HepG2 (cell line): ENCODE measurements at regions not wholly inside any gene's neighbourhood (a gene's known extent, or its start where the extent isn't known, plus 50 kb on each side); places are given as distances from the start of the nearest gene placed in this dataset.

Source experiments
- ATAC-seq: fragments of 200-7000 bp; cut with Tn5 transposase; 3 replicates; pipeline ENCODE4 v1.9.1; 2020; ENCODE audit warnings: mild to moderate bottlenecking, moderate library complexity
- BruUV-seq: library from RNA; stranded (reverse); fragments of 400-500 nt; replicated peaks from 2 replicates; lab custom pipeline; 2021; lab: Mats Ljungman, UMichigan
- CTCF ChIA-PET: fragments of 300-600 bp; formaldehyde crosslinking; extraction: SDS; loops from one replicate; lab custom pipeline; 2021; ENCODE audit warnings: low total read pairs, inconsistent platforms, low intra/inter-chr PET ratio; lab: Yijun Ruan, JAX
- POLR2A ChIA-PET: fragments of 350-600 bp; sonication (Branson Sonifier 250); formaldehyde crosslinking; loops from one replicate; lab custom pipeline; 2020; ENCODE audit warnings: antibody characterized with exemption, inconsistent platforms; lab: Yijun Ruan, JAX
- DNase-seq: peaks from one replicate; pipeline ENCODE4 v3.0.0-alpha.2; 2015; ENCODE audit warnings: low spot score
- FAIRE-seq: peaks from 3 replicates; lab custom pipeline; 2011; peaks lifted over from hg19 to GRCh38; lab: Jason Lieb, UNC
- H2AFZ ChIP-seq: one replicate; pipeline ENCODE4 v1.6.1; 2011; ENCODE audit warnings: low read length, inconsistent platforms
- H3K27ac ChIP-seq: fragments of 300-600 bp; 3 replicates; pipeline ENCODE4 v1.8.0; 2011; ENCODE audit warnings: mixed run types, mild to moderate bottlenecking, mixed read lengths, low read length, inconsistent platforms; ENCODE audit not compliant: insufficient read depth; ENCODE audit errors: extremely low read length
- H3K27me3 ChIP-seq, 2 experiments: fragments of 200-600 bp in 1 of 2; 2 replicates in 1 of 2; 3 replicates in 1 of 2; pipeline versions ENCODE4 v1.6.0 to v1.8.0; 2011; ENCODE audit warnings: low read length in 2 of 2, mild to moderate bottlenecking in 2 of 2, moderate library complexity in 2 of 2, inconsistent platforms in 1 of 2; ENCODE audit not compliant: insufficient read depth in 2 of 2, control insufficient read depth in 1 of 2
- H3K36me3 ChIP-seq, 2 experiments: fragments of 200-600 bp in 1 of 2; replicated peaks in 1 of 2; 2 replicates in 1 of 2; 3 replicates in 1 of 2; pipeline versions ENCODE4 v1.5.1 to v1.8.0; 2011; ENCODE audit warnings: low read length in 2 of 2, inconsistent platforms in 1 of 2; ENCODE audit not compliant: insufficient read depth in 2 of 2, control insufficient read depth in 1 of 2
- H3K4me1 ChIP-seq: 2 replicates; pipeline ENCODE4 v1.5.1; 2012; ENCODE audit warnings: low read length, inconsistent platforms; ENCODE audit not compliant: insufficient read depth
- H3K4me2 ChIP-seq: 2 replicates; pipeline ENCODE4 v1.6.0; 2011; ENCODE audit warnings: low read depth, low read length, inconsistent platforms
- H3K4me3 ChIP-seq, 3 experiments: fragments of 200-600 bp in 1 of 3; sonication (generic), shearing (Covaris generic) in 1 of 3; replicated peaks in 1 of 3; 2 replicates each; pipeline ENCODE4 v1.5.1; 2011 to 2016; ENCODE audit warnings: low read length in 3 of 3, inconsistent platforms in 2 of 3, low read depth in 2 of 3, mild to moderate bottlenecking in 2 of 3, control low read depth in 1 of 3, mixed read lengths in 1 of 3; ENCODE audit not compliant: insufficient read depth in 1 of 3
- H3K79me2 ChIP-seq: one replicate; pipeline ENCODE4 v1.6.1; 2011; ENCODE audit warnings: low read length, inconsistent platforms; ENCODE audit not compliant: insufficient read depth
- H3K9ac ChIP-seq: 2 replicates; pipeline ENCODE4 v1.6.0; 2011; ENCODE audit warnings: mild to moderate bottlenecking, low read depth, low read length, inconsistent platforms; ENCODE audit not compliant: insufficient read depth
- H3K9me3 ChIP-seq: 2 replicates; pipeline ENCODE4 v1.5.1; 2012; ENCODE audit warnings: mild to moderate bottlenecking, low read length
- H4K20me1 ChIP-seq: 2 replicates; pipeline ENCODE4 v1.6.0; 2011; ENCODE audit warnings: inconsistent platforms, mild to moderate bottlenecking, low read length, moderate library complexity; ENCODE audit not compliant: insufficient read depth
- FOXP4 ChIP-seq: sonication (generic); formaldehyde crosslinking; IDR thresholded peaks from 2 replicates; pipeline ENCODE4 v1.4.0; 2020; ENCODE audit warnings: missing genetic modification reagents
- HNRNPL ChIP-seq: fragments of 200-400 bp; formaldehyde crosslinking; IDR thresholded peaks from 2 replicates; pipeline ENCODE4 v1.6.1; 2017; ENCODE audit warnings: mild to moderate bottlenecking, low read depth, low read length
- ZNF12 ChIP-seq: sonication (generic); formaldehyde crosslinking; IDR thresholded peaks from 2 replicates; pipeline ENCODE4 v1.5.0; 2020; ENCODE audit warnings: missing genetic modification reagents
- ZNF574 ChIP-seq: sonication (generic); formaldehyde crosslinking; IDR thresholded peaks from 2 replicates; pipeline ENCODE4 v1.4.0; 2020; ENCODE audit warnings: missing genetic modification reagents
- WGBS: methylation state at CpG from one replicate; pipeline ENCODE4 v1.1.6; 2017; ENCODE audit warnings: low lambda C conversion rate; 5-methylcytosine and 5-hydroxymethylcytosine counted together
- in situ Hi-C: cut with HindIII; loops from 2 replicates; pipeline ENCODE4 v1.10.0; 2017; ENCODE audit warnings: low pct_unique_long_range_greater_than_20kb; ENCODE audit not compliant: extremely low pct_ligation_motif_present
- intact Hi-C: fragments of 100-400 bp; cut with micrococcal nuclease; formaldehyde crosslinking; loops from one replicate; pipeline ENCODE4 v1.10.0; 2022; ENCODE audit not compliant: unreplicated experiment
- TF ChIP-seq, protein P1 (sequence below): sonication (generic); formaldehyde crosslinking; IDR thresholded peaks from 2 replicates; pipeline ENCODE4 v1.4.0; 2020; ENCODE audit warnings: missing genetic modification reagents

DNA sequence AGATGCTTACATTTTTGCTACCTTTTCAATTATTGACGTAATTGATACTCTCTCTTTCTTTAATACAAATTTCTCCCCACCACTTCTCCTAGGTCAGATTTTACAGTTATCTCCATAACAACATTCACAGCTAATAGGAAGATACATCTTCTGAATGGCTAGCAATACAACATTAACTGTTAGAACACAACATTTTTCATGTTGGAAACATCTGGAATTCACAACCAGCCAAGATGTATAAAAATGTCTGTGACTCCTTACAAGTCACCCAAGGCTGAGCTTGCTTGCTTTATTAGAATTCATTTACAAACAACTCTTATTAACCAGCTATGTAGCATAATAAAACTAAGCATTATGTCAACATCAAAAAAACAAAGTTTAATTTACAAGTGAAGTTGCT is 81.0 kb upstream of the ROBO2 start:
- Histone ChIP-seq H3K79me2 (no peaks in the 10 kb centered on the region), H3K9ac (no peak overlapping the region), H3K27ac (no peak overlapping the region), H3K4me3 (no peak overlapping the region), H4K20me1 (no peaks in the 10 kb centered on the region), H3K9me3 (no peaks in the 10 kb centered on the region), H3K4me1 (0 out of 2 replicates have a peak, but pooled peaks cover 6% of the 10 kb centered on the region), H3K4me2 (no peak overlapping the region), H3K27me3 (no peaks in the 10 kb centered on the region), H3K36me3 (no peaks in the 10 kb centered on the region), H2AFZ (no peak overlapping the region)
- no peak for TF ChIP-seq ZNF12
- TF ChIP-seq ZNF574 (CRISPR knock-in tag), result no peak
- no peak for TF ChIP-seq FOXP4 (CRISPR knock-in tag)
- TF ChIP-seq, protein P1, sequence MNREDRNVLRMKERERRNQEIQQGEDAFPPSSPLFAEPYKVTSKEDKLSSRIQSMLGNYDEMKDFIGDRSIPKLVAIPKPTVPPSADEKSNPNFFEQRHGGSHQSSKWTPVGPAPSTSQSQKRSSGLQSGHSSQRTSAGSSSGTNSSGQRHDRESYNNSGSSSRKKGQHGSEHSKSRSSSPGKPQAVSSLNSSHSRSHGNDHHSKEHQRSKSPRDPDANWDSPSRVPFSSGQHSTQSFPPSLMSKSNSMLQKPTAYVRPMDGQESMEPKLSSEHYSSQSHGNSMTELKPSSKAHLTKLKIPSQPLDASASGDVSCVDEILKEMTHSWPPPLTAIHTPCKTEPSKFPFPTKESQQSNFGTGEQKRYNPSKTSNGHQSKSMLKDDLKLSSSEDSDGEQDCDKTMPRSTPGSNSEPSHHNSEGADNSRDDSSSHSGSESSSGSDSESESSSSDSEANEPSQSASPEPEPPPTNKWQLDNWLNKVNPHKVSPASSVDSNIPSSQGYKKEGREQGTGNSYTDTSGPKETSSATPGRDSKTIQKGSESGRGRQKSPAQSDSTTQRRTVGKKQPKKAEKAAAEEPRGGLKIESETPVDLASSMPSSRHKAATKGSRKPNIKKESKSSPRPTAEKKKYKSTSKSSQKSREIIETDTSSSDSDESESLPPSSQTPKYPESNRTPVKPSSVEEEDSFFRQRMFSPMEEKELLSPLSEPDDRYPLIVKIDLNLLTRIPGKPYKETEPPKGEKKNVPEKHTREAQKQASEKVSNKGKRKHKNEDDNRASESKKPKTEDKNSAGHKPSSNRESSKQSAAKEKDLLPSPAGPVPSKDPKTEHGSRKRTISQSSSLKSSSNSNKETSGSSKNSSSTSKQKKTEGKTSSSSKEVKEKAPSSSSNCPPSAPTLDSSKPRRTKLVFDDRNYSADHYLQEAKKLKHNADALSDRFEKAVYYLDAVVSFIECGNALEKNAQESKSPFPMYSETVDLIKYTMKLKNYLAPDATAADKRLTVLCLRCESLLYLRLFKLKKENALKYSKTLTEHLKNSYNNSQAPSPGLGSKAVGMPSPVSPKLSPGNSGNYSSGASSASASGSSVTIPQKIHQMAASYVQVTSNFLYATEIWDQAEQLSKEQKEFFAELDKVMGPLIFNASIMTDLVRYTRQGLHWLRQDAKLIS, result no peak
- no peak for TF ChIP-seq HNRNPL
- BruUV-seq, result no TSS peak
- FAIRE-seq (no peak), DNase-seq (no peak), ATAC-seq (no peak)
- CTCF ChIA-PET, result no interaction called here
- 81% methylated on average over 1 of the region's 1 CpG for WGBS
- in situ Hi-C loops (no loop called here), intact Hi-C loops (no loop called here)
- POLR2A ChIA-PET, result no interaction called here
